ENCODE measurements at regions not wholly inside any gene's neighbourhood (a gene's known extent, or its start where the extent isn't known, plus 50 kb on each side); places are given as distances from the start of the nearest gene placed in this dataset.
"Not testable (repeated sequence)": the region's sequence is repeated elsewhere in the genome, so short reads cannot be mapped to it uniquely, and the experiment has no call there.

- no peak for FAIRE-seq
- DNase-seq (ENCODE audit: low read depth): peak; percentile 72
- no peak overlapping the region for H3K27ac Mint-ChIP-seq (ENCODE audit: unreplicated experiment)
- no peak overlapping the region for H3K4me2 ChIP-seq (ENCODE audit: low read length)
- TF ChIP-seq CTCF (IDR thresholded peaks at IDR 0.05; ENCODE audit: insufficient read depth, low read depth, low read length): no peak
- peaks cover 9% of the 10 kb centered on the region for H3K4me1 Mint-ChIP-seq (ENCODE audit: low read depth, unreplicated experiment)
- no peak overlapping the region for H3K27ac ChIP-seq (ENCODE audit: low read depth, low read length)
- H3K9me3 ChIP-seq (ENCODE audit: insufficient read depth, low read depth, low read length): no peaks in the 10 kb centered on the region
- no peaks in the 10 kb centered on the region for H3K36me3 ChIP-seq (ENCODE audit: insufficient read depth, low read length)
- no peak overlapping the region for H2AFZ ChIP-seq (ENCODE audit: low read depth, low read length)
- H3K9ac ChIP-seq (ENCODE audit: low read length): no peak overlapping the region
- H3K79me2 ChIP-seq (ENCODE audit: insufficient read depth, low read length): no peaks in the 10 kb centered on the region
- H3K4me3 Mint-ChIP-seq (ENCODE audit: unreplicated experiment): no peak overlapping the region
- H3K27me3 Mint-ChIP-seq (ENCODE audit: low read depth, unreplicated experiment): no peaks in the 10 kb centered on the region
- no peak overlapping the region for H3K4me3 ChIP-seq (ENCODE audit: insufficient read depth, low read depth, low read length)
- peaks cover 2% of the 10 kb centered on the region for H3K36me3 Mint-ChIP-seq (ENCODE audit: low read depth, unreplicated experiment)
- H4K20me1 ChIP-seq (ENCODE audit: insufficient read depth, low read length): no peaks in the 10 kb centered on the region
- peaks cover 2% of the 10 kb centered on the region for H3K9me3 Mint-ChIP-seq (ENCODE audit: unreplicated experiment)
- H3K27me3 ChIP-seq (ENCODE audit: insufficient read depth, low read length): no peaks in the 10 kb centered on the region
- H3K4me1 ChIP-seq (ENCODE audit: insufficient read depth, low read length): peaks cover 5% of the 10 kb centered on the region
Observed at GRCh38 chr13:73809561-73809960, 324.6 kb downstream of the KLF12 start.

GRCh38 chr13:73808318-73808717 lies 325.9 kb downstream of the KLF12 start:
- Mint-ChIP-seq H3K4me1 (ENCODE audit: low read depth, unreplicated experiment) (peaks cover 15% of the 10 kb centered on the region), H3K36me3 (ENCODE audit: low read depth, unreplicated experiment) (peaks cover 2% of the 10 kb centered on the region), H3K27ac (ENCODE audit: unreplicated experiment) (no peak overlapping the region), H3K4me3 (ENCODE audit: unreplicated experiment) (no peak overlapping the region), H3K27me3 (ENCODE audit: low read depth, unreplicated experiment) (no peaks in the 10 kb centered on the region), H3K9me3 (ENCODE audit: unreplicated experiment) (peaks cover 2% of the 10 kb centered on the region)
- Histone ChIP-seq H3K4me1 (ENCODE audit: insufficient read depth, low read length) (peaks cover 9% of the 10 kb centered on the region), H2AFZ (ENCODE audit: low read depth, low read length) (no peak overlapping the region), H3K27ac (ENCODE audit: low read depth, low read length) (no peak overlapping the region), H3K79me2 (ENCODE audit: insufficient read depth, low read length) (no peaks in the 10 kb centered on the region), H4K20me1 (ENCODE audit: insufficient read depth, low read length) (peaks cover 4% of the 10 kb centered on the region), H3K9ac (ENCODE audit: low read length) (no peak overlapping the region), H3K27me3 (ENCODE audit: insufficient read depth, low read length) (no peaks in the 10 kb centered on the region), H3K9me3 (ENCODE audit: insufficient read depth, low read depth, low read length) (no peaks in the 10 kb centered on the region), H3K36me3 (ENCODE audit: insufficient read depth, low read length) (no peaks in the 10 kb centered on the region), H3K4me2 (ENCODE audit: low read length) (no peak overlapping the region), H3K4me3 (ENCODE audit: insufficient read depth, low read depth, low read length) (no peak overlapping the region)
- TF ChIP-seq EZH2 (IDR thresholded peaks at IDR 0.05; ENCODE audit: insufficient read depth, low read length) (no peak), CTCF (IDR thresholded peaks at IDR 0.05; ENCODE audit: insufficient read depth, low read depth, low read length) (no peak)
- no peak for FAIRE-seq
- no peak for DNase-seq (ENCODE audit: low read depth)

DNA sequence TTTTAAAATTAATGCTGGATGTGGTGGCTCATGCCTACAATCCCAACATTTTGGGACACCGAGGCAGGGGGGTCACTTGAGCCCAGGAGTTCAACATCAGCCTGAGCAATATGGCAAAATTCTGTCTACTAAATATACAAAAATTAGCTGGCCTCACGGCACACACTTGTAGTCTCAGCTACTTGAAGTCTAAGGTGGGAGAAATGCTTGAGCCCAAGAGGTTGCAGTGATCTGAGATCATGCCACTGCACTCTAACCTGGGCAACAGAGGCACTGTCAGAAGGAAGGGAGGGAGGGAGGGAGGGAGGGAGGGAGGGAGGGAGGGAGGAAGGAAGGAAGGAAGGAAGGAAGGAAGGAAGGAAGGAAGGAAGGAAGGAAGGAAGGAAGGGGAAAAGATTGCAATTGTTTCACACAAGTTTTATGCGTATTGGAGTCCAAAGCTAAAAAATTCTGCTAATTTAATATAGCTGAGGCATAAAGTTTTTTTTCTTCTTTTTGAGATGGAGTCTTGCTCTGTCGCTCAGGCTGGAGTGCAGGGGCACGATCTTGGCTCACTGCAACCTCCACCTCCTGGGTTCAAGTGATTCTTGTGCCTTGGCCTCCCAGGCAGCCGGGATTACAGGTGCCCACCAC lies 328.8 kb downstream of the KLF12 start:
- not testable (repeated sequence) for H3K27me3 Mint-ChIP-seq (ENCODE audit: low read depth, unreplicated experiment); H3K27ac Mint-ChIP-seq (ENCODE audit: unreplicated experiment); H3K27ac ChIP-seq (ENCODE audit: low read depth, low read length); H3K27me3 ChIP-seq (ENCODE audit: insufficient read depth, low read length); FAIRE-seq; H3K36me3 Mint-ChIP-seq (ENCODE audit: low read depth, unreplicated experiment); H3K4me2 ChIP-seq (ENCODE audit: low read length); H3K36me3 ChIP-seq (ENCODE audit: insufficient read depth, low read length); H3K79me2 ChIP-seq (ENCODE audit: insufficient read depth, low read length); H3K9me3 Mint-ChIP-seq (ENCODE audit: unreplicated experiment); H3K4me3 Mint-ChIP-seq (ENCODE audit: unreplicated experiment); DNase-seq (ENCODE audit: low read depth); H3K9ac ChIP-seq (ENCODE audit: low read length); H2AFZ ChIP-seq (ENCODE audit: low read depth, low read length); H4K20me1 ChIP-seq (ENCODE audit: insufficient read depth, low read length); H3K9me3 ChIP-seq (ENCODE audit: insufficient read depth, low read depth, low read length); H3K4me3 ChIP-seq (ENCODE audit: insufficient read depth, low read depth, low read length); H3K4me1 ChIP-seq (ENCODE audit: insufficient read depth, low read length)
- H3K4me1 Mint-ChIP-seq (ENCODE audit: low read depth, unreplicated experiment): peaks cover 16% of the 10 kb centered on the region
